Urothelium cell line (cell line): ENCODE measurements at regions not wholly inside any gene's neighbourhood (a gene's known extent, or its start where the extent isn't known, plus 50 kb on each side); places are given as distances from the start of the nearest gene placed in this dataset.
"Not testable (repeated sequence)": the region's sequence is repeated elsewhere in the genome, so short reads cannot be mapped to it uniquely, and the experiment has no call there.

Source experiments
- DNase-seq: peaks from one replicate; pipeline ENCODE4 v3.0.0; 2011; ENCODE audit warnings: low spot score, mixed read lengths
- FAIRE-seq: peaks from 2 replicates; lab custom pipeline; 2011; peaks lifted over from hg19 to GRCh38; lab: Jason Lieb, UNC

- DNase-seq = no peak
- FAIRE-seq = peak; percentile 35
Observed at GRCh38 chr16:8084882-8085281, 505.4 kb downstream of the TMEM114 start.

GRCh38 chr16:8084302-8084701 lies 506.0 kb downstream of the TMEM114 start:
- FAIRE-seq (no peak), DNase-seq (no peak)

- FAIRE-seq = no peak
Observed at GRCh38 chr16:8083560-8083959, 506.8 kb downstream of the TMEM114 start.

DNA sequence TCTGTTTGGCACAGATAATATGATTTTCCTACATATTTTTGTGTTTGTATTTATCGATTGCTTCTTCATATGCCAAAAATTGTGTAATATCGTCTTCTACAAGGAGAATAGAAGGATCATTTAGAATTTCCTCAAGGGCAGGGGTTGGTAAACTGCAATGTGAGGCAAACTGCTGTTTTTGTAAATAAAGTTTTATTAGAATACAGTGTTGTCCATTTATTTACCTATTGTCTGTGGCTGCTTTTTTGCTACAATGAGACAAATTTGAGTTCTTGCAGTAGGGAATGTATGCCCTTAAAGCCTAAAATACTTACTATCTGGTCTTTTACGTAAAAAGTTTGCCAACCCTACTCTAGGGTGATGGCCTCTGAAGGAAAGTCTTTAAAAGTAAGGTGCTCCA lies 509.5 kb downstream of the TMEM114 start:
- DNase-seq (no peak), FAIRE-seq (no peak)

More at GRCh38 chr16:8083560-8083959, 506.8 kb downstream of the TMEM114 start:
- no peak for DNase-seq

GRCh38 chr16:8075271-8075670 lies 515.0 kb downstream of the TMEM114 start:
- no peak for DNase-seq
- no peak for FAIRE-seq

DNA sequence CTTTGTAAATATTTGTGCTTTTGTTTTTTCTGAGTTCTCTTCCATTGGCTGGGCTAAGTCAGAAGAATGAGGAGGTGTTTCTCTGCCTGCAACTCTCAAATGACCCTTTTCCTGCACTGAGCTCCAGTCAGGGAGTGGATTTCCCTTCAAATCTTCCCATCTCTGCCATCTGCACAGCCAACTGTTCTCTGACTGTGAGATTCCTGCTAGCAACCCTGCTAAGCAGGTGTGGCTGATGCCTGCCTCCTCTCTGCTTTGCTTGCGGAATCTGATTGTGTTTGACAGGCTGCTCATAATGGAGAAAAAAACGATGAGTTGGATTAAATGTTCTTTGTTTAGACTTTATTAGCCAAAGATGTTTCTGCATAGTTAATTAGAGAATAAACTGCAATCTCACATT lies 519.8 kb downstream of the TMEM114 start:
- FAIRE-seq = no peak
- DNase-seq = no peak

DNA sequence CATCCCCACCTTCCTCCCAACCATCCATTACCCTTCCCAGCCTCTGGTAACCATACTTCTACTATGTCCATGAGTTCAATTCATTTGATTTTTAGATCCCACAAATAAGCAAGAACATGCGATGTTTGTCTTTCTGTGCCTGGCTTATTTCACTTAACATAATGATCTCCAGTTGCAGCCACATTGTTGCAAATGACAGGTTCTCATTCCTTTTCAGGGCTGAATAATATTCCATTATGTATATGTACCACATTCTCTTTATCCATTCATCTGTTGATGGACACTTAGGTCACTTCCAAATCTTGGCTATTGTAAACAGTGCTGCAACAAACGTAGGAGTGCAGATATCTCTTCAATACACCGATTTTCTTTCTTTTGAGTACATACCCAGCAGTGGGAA lies 522.1 kb downstream of the TMEM114 start:
- not testable (repeated sequence) for DNase-seq, FAIRE-seq

- FAIRE-seq (no peak), DNase-seq (no peak)
Observed at GRCh38 chr16:8063159-8063558, 527.2 kb downstream of the TMEM114 start.

DNA sequence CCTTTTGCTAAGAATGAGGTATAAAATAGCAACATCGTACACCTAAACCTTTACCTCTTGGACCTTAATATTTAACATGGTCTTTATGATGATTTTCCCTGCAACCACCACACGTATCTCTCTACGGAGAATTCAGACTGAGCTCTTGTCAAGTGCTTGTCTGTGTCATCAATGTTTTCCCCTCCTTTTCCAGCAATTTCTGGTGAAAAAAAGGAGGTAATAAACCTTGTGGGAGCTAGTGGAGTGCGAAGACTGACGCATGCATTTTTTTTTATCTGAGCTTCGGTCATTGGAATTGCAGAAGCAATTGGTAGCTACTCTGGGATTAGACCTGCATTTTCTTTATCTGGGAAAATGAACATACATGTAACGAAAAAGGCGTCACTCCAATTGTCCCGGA lies 527.6 kb downstream of the TMEM114 start:
- DNase-seq (no peak), FAIRE-seq (no peak)

- DNase-seq = no peak
- no peak for FAIRE-seq
Observed at GRCh38 chr16:8055761-8056160, 534.5 kb downstream of the TMEM114 start.

- DNase-seq (no peak), FAIRE-seq (no peak)
Observed at GRCh38 chr16:8053437-8053836, 536.9 kb downstream of the TMEM114 start.

DNA sequence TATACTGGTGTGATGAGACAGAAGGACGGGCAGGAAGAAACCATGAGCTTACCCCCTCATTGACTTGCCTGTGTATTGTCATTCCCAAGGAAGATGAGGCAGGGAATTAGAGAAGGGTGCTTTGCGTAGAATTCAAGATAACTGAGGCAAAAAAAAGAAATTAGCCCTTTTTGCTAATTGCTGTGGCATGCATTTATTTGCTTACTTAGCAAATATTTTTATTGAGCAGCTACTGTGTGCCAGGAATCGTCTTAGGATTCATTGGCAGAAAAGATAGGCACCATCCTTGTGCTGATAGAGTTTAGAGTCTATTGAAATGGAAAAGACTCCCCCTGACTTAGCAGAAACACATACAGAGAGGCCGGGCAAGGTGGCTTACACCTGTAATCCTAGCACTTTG lies 541.9 kb downstream of the TMEM114 start:
- no peak for FAIRE-seq
- DNase-seq = no peak

DNA sequence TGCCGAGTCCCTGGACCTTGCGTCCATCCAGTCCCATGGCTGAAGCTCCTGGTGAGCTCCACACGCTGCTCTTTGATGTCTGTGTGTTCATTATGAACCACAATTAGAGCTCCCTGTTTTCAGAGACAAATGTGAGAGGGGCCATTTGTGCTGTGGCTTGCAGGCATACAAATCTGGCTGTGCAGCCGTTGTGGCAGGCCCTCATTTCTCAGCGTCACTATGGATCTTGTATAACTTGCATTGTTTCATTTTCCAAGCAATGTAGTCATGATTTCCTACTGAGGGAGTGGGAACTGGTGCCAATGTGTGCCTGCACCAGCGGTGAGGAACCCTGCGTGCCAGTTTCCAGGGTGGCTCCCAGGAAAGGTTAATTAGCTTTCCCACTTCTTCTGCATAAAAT lies 542.6 kb downstream of the TMEM114 start:
- no peak for DNase-seq

GRCh38 chr16:8044796-8045195 lies 545.5 kb downstream of the TMEM114 start:
- no peak for FAIRE-seq

More for the DNA sequence above, 542.6 kb downstream of the TMEM114 start:
- FAIRE-seq = no peak

DNA sequence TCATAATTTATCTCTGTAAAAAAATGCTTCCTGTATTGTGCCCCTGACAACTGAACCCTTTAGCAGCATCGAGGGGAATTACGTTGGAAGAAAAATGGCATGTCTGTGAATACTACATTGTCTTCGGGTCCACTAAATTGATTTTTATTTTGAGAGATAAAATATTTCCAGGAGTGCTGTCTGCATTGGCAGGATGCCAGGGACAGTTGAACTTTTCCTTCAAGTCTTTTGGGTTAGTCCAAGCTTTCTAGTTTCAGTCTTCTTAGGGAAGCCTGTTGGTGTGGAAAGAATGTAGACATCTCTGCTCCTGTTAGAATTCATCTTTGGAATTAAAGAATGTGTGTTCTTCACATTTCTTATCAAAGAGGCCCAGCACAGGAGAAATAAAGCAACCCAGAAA lies 557.9 kb downstream of the TMEM114 start:
- FAIRE-seq = no peak

More at GRCh38 chr16:8044796-8045195, 545.5 kb downstream of the TMEM114 start:
- DNase-seq = no peak

DNA sequence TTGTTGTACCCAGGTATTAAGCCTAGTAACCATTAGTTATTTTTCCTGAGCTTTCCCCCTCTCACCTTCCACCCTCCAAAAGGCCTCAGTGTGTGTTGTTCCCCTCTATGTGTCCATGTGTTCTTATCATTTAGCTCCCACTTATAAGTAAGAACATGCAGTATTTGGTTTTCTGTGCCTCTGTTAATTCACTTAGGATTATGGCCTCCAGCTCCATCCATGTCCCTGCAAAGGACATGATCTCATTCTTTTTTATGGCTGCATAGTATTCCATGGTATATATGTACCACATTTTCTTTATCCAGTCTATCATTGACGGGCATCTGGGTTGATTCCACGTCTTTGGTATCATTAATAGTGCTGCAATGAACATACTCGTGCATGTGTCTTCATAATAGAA lies 560.3 kb downstream of the TMEM114 start:
- not testable (repeated sequence) for FAIRE-seq, DNase-seq

More for the DNA sequence above, 557.9 kb downstream of the TMEM114 start:
- DNase-seq = no peak

DNA sequence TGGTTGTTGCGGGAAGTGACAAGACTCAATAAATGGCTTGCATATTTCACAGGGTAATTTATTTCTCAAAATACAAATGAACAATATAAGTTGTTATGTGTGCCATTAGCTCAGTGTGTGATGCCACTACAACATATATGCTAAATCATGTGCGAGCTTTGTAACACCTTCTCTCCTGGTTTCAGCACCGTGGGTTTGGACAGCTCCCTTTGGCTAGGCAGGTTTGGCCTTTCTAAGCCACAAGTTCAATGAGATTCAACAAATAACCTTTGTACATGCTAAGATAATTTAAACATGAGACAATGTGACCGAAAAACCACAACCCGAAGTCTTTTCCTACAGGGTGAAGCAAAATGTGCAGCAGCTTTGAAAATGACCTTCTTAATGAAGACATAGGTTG lies 563.9 kb downstream of the TMEM114 start:
- FAIRE-seq (peak; percentile 20), DNase-seq (peak; percentile 12)

GRCh38 chr16:8023326-8023725 lies 567.0 kb downstream of the TMEM114 start:
- FAIRE-seq = no peak

DNA sequence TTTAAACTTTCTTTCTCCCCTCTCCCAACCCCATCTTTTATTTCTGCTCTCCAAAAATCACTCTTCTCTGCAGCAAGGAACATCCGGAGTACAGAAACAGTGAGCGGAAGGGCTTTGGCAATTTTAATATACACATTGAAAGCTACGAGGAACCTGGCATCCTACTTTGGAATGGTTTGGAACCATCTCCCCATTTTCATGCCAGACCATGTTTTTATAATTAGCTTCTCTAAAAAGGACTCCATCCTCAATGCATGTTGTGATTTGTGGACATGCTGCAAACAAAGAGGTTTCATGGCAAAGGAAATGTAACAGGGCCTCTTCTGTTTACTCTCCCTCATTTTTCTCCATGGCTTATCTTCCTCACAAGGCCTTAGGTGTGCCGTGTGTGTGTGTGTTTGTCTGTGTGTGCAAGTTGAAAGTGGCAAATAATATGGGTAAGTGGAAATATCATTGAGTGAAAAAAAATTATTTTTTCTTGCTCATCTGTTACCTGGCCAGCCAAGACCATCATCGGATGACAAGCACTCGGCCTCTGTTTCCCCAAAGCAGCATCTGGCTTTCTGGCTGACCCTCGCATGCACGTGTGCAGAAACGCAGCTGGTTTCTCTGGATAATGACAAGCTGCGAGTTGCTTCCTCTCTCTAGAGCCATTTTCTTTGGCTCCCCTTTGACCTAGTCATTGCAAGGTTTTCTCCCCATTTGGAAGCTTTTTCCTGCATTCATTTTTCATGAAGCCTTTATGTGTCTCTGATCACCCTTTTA lies 585.0 kb downstream of the TMEM114 start:
- DNase-seq (no peak), FAIRE-seq (no peak)

More at GRCh38 chr16:8023326-8023725, 567.0 kb downstream of the TMEM114 start:
- no peak for DNase-seq

DNA sequence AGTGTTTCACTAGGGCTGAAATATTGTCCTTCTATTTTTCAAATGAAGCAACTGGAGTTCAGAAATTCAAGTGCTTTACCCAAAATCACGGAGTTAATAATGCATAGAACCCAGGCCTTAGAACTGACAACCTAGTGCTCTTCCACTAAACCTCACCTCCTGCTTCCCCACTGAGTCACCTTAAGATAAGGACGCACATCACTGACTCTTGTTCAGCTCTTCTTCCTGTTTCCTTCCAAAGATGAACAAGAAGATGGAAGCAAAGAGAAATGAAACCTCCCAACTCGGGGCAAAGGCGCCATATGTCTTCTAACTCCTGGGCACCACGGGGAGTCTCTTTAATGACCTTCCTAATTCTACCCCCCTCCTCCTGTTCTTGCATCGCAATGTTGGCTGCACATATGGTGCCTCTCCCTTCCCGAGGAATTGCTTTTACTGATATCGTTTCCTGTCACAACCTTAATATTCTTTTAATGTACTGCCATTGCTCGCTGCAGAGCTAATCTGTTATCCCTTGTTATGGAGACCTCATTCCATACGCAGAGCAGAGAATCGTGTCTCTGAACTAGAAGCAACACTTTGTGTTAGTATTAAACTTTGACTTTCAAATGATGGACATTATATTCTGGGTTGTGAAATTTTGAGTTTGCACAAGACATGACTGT lies 591.4 kb downstream of the TMEM114 start:
- DNase-seq = no peak
- FAIRE-seq = no peak

DNA sequence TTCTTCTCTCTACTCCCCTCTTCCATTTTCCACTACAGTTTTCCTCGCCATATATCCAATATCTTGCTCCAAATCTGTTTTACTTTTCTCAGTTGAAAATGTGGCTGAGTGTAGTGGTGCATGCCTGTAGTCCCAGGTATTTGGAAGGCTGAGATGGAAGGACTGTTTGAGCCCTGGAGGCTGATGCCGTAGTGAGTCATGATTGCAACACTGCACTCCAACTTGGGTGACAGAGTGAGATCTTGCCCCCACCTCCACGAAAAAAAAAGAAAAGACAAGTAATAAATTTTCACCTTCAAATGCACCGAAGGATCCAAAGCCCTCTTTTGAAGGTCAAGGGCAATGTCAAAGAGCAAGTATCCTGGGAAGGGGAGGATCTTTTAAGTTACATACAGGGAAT lies 592.3 kb downstream of the TMEM114 start:
- no peak for FAIRE-seq
- no peak for DNase-seq

GRCh38 chr16:7992616-7993015 lies 597.7 kb downstream of the TMEM114 start:
- FAIRE-seq (no peak), DNase-seq (no peak)
